AG04449 (cell line): ENCODE measurements at regions not wholly inside any gene's neighbourhood (a gene's known extent, or its start where the extent isn't known, plus 50 kb on each side); places are given as distances from the start of the nearest gene placed in this dataset.

ENCODE experiments used
- CTCF ChIA-PET: fragments of 350-600 bp; formaldehyde crosslinking; extraction: SDS; loops from one replicate; lab custom pipeline; 2021; ENCODE audit warnings: antibody characterized with exemption; lab: Yijun Ruan, JAX
- POLR2A ChIA-PET: fragments of 400-600, 350-600 bp; formaldehyde crosslinking; extraction: SDS; loops from one replicate; lab custom pipeline; 2020; ENCODE audit warnings: antibody characterized with exemption, inconsistent platforms; lab: Yijun Ruan, JAX
- DNase-seq: peaks from one replicate; pipeline ENCODE4 v3.0.0-alpha.2; 2010; ENCODE audit warnings: low read depth, low spot score
- H3K4me3 ChIP-seq: 2 replicates; pipeline ENCODE4 v1.5.1; 2011; ENCODE audit warnings: low read depth, mild to moderate bottlenecking, control low read depth, low read length
- CTCF ChIP-seq: IDR thresholded peaks from one replicate; pipeline ENCODE4 v1.5.1; 2011; ENCODE audit warnings: mild to moderate bottlenecking, moderate library complexity, low read length, control low read depth, inconsistent platforms; ENCODE audit not compliant: insufficient read depth; ENCODE audit errors: missing control alignments

GRCh38 chr17:31740611-31741082 lies 118.4 kb downstream of the COPRS start:
- H3K4me3 ChIP-seq: no peak overlapping the region
- peak; percentile 84 for DNase-seq
- TF ChIP-seq CTCF: no peak
- ChIA-PET POLR2A (interaction anchor here (0.6 to 1.2 kb wide), 4 partner anchors 44 to 144 kb away, joined by 3 to 5 read pairs (median 4); no protein-coding TSS in a partner anchor), CTCF (interaction anchor here (0.8 to 2.8 kb wide), 4 partner anchors 11 to 182 kb away, joined by 3 to 8 read pairs (median 3); no protein-coding TSS in a partner anchor)

- ChIA-PET POLR2A (interaction anchor here (1.7 kb wide), 1 partner anchor 177 kb away, joined by 7 read pairs; no protein-coding TSS in a partner anchor), CTCF (interaction anchor here (0.8 to 1.9 kb wide), 4 partner anchors 10 to 103 kb away, joined by 3 to 13 read pairs (median 4); no protein-coding TSS in a partner anchor)
- H3K4me3 ChIP-seq: no peak overlapping the region
- DNase-seq: no peak
- TF ChIP-seq CTCF: no peak
Measured at GRCh38 chr17:31738996-31739699, 119.9 kb downstream of the COPRS start.

- ChIA-PET CTCF (interaction anchor here (0.8 to 1.9 kb wide), 5 partner anchors 9 to 103 kb away, joined by 3 to 13 read pairs (median 3); no protein-coding TSS in a partner anchor), POLR2A (interaction anchor here (1.7 kb wide), 1 partner anchor 177 kb away, joined by 7 read pairs; no protein-coding TSS in a partner anchor)
- H3K4me3 ChIP-seq: no peak overlapping the region
- TF ChIP-seq CTCF: no peak
- DNase-seq: no peak
Measured at GRCh38 chr17:31738488-31738887, 120.6 kb downstream of the COPRS start.

- POLR2A ChIA-PET: interaction anchor here (0.6 to 1.7 kb wide), 2 partner anchors 126 to 176 kb away, joined by 3 to 7 read pairs; no protein-coding TSS in a partner anchor
- CTCF ChIA-PET: interaction anchor here (0.8 to 1.9 kb wide), 5 partner anchors 9 to 104 kb away, joined by 3 to 13 read pairs (median 3); no protein-coding TSS in a partner anchor
- no peak for TF ChIP-seq CTCF
- no peak overlapping the region for H3K4me3 ChIP-seq
- no peak for DNase-seq
Measured at GRCh38 chr17:31738067-31738466, 121.0 kb downstream of the COPRS start.

GRCh38 chr17:31736855-31737625 lies 122.0 kb downstream of the COPRS start:
- no peak for DNase-seq
- ChIA-PET CTCF (no interaction called here), POLR2A (no interaction called here)
- no peak for TF ChIP-seq CTCF
- H3K4me3 ChIP-seq: no peak overlapping the region
